ENCODE measurements at regions not wholly inside any gene's neighbourhood (a gene's known extent, or its start where the extent isn't known, plus 50 kb on each side); places are given as distances from the start of the nearest gene placed in this dataset.

DNA sequence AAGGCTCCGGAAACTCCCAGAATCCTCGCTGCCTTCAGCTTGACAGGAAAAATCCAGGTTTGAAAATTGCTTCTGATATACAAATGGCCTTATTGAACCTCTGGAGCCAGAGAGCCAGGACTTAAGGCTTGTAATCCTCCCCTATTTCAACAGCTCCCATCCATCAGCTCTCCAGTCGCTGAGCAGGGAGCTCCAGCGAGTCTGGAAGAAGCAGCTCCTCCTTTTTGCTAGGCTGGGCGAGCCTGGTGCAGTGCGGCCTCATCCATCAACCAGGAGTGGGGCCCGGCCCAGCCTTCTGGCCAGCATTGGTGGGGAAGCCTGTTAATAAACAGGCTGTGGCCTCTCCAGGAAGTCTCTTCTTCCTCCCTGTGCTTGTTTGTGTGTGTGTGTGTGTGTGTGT, 424.4 kb downstream of the TCERG1L start:
- DNase-seq, result no peak

DNA sequence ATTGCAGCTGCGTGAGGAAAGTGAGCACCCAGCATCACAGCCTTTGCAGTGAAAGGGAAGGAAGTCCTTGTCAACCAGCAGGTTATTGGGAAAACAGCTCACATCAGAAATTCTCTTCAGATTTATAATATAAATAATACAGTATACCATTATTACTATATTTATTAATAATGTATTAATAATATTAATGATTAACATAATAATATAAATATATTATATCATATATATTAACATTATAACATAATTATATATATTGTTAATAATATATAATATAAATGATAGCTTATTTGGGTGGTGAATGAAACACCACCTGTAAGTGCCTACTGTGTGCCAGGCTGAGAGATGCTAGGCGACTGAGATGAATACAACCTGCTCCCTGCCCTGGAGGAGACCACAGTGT, 423.0 kb downstream of the TCERG1L start:
- DNase-seq, result no peak

DNA sequence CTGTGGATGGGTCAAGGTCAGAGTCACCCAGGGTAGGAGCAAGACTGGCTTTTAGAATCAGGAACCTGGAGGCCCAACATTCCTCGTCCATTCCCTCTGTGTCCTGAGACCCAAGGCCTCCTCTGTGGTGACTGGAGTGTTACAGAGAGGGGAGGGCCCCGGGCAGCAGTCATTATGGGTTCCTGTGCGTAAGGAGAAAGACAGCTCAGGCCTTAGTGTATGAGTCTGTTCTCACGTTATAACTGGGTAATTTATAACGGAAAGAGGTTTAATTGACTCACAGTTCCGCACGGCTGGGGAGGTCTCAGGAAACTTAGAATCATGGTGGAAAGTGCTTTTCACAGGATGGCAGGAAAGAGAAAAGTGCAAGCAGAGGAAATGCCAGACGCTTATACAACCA, 422.3 kb downstream of the TCERG1L start:
- DNase-seq, result no peak

DNA sequence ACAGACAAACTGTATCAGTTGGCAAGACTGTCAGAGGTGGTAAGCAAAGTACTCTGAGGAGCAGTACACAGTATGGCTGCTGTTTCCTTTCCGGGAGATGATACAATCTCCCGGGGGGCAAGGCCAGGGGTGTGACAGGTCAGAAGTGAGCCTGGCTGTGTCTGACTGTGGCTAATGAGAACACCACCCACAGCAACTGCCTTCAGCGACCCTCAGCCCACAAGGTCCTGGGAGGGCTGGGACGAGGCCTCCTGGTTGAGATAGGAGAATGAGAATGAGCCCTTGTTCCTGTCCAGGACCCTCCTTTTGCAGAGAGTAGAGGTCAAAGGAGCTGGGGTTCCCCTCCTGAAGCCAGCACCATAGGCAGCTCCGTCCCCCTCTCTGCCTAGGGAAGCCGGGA, 421.7 kb downstream of the TCERG1L start:
- DNase-seq, result no peak

DNA sequence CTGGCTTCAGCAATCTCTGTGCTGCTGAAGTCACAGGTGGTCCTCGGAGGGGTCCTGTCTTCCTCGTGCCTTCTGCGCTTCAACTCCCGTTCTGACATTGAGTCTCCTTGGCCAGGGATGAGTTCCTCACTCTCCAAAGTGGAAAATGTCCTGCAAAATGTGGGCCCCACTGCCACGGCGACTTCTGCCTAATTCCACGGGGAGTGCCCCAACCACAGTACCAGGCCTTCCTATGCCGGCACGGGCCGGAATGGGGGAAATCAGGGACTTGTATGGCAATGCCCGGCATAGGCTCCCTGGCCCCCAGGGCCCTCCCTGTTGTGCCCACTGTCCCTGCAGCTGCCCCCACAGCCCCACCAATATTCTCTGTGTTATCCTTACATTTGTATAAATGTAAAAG, 420.5 kb downstream of the TCERG1L start:
- no peak for DNase-seq

DNA sequence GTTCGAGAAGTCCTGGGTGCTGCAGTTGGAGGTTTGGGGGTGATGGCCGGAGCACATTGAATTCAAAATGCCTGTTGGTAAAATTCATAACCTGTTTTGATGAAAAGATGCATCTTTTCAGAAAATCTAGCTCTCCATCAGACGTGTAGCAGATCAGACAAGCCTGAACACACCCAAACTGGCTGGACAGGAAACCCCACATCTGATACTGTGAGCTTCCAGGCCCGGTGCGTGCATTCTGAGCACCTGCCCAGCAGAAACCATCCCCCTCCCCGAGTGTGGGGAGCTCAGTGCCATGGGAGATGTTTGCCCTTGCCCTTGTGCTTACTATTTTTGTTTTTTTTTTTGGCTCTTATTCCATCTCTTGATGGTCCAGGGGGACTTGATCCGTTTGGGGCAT, 417.1 kb downstream of the TCERG1L start:
- no peak for DNase-seq

DNA sequence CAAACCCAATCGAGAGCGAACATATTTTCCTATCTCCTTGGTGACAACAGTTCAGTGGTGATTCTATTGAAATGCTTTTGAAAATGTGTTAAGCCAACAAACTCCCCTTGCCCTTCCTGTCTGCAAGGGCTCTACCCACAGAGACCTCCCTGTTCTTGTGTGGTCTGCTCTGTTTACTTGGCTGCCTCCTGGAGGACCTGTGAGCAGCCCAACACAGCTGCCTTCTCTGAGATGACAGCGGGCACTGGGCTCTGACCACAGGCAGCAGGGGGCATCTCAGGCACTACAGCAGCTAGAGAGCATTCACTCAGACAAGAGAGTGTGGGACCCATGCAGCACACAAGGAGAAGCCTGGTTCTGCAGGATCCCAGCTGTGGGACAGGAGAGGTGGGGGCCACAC, 416.4 kb downstream of the TCERG1L start:
- DNase-seq, result no peak

DNA sequence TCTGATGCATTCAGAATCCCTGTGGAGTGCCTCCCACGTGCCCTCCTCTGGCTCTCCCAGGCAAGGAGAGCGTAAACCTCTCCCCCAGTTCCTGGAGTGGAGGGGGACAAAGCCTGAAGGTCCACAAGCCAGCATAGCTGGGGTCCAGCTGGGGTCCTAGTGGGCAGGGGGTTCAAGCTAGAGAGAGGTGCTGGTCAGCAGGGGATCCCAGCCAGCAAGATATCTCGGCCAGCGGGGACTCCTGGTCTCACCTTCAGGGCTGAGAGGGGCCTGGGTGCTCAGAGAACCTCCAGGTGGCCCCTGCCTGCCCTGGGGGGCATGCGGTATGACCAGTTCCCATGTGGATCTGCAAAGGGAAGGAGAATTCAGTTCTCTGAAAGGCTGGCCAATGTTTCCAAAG, 413.7 kb downstream of the TCERG1L start:
- no peak for DNase-seq

DNA sequence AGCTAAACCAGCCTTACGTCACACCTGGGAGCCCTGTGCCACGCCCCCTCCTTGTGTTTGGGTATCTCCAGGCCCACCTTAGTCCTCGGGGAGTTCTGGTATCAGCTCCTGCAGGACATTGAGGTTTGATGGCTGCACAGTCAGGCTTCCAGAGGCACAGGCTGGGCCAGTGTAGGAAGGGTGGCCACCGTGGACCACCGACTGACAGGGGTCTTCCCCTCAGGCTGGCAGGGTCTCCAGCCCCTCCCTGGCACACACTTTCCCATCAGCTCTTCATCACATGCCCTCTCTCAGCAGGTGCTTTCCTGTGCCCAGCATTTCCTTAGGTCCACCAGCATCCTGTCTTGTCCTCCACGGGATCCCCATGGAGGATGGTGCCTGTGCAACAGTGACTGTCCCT, 413.1 kb downstream of the TCERG1L start:
- DNase-seq, result no peak

DNA sequence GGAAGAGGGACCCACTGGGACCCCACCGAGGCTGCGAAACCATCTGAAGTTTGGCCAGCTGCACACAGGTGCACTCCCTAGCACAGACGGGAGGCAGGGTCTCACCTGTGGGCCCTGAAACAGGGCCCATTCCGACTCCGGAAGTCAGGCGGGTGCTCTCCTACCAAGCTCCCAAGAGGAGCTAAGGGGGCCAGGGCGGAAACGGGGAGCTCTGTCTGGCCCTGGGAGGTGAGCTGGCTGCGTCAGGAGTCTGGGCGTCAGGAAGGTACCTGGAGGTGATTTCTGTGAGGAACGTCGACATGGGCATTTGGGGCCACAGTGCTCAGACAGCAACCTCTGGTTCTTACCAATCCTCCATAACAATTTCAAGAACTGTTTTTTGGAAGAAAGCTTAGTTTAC, 411.7 kb downstream of the TCERG1L start:
- no peak for DNase-seq

DNA sequence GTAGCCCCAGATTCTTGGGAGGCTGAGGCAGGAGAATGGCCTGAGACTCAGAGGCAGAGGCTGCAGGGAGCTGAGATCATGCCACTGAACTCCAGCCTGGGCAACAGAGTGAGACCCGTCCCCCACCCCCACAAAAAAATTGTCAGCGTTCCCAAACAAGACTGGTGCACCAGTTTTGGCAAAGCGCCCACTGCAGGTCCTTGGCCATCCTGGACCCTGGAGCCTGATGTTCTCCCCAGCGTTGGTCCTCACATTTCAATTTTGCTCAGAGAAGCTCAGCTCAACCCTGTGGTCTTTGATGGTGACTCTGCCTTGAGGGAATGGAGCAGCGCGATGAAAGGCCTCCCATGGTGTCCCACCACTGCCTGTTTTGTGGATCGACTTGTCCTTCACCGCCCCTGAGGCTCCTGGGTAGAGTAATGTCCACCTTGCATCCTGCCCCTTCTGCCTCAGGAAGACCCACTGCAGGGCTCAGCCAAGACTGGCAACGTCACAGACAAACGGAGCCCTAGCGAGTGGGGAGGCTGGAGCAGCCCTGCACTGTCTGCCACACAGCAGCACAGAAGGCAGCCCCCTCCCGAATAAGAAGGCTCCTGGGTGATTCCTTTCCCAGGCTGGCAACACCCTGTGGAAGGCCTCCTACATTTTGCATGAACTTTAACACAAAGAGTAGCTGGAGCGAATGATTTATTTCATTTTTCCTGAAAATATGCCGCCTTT, 410.9 kb downstream of the TCERG1L start:
- DNase-seq, result no peak

DNA sequence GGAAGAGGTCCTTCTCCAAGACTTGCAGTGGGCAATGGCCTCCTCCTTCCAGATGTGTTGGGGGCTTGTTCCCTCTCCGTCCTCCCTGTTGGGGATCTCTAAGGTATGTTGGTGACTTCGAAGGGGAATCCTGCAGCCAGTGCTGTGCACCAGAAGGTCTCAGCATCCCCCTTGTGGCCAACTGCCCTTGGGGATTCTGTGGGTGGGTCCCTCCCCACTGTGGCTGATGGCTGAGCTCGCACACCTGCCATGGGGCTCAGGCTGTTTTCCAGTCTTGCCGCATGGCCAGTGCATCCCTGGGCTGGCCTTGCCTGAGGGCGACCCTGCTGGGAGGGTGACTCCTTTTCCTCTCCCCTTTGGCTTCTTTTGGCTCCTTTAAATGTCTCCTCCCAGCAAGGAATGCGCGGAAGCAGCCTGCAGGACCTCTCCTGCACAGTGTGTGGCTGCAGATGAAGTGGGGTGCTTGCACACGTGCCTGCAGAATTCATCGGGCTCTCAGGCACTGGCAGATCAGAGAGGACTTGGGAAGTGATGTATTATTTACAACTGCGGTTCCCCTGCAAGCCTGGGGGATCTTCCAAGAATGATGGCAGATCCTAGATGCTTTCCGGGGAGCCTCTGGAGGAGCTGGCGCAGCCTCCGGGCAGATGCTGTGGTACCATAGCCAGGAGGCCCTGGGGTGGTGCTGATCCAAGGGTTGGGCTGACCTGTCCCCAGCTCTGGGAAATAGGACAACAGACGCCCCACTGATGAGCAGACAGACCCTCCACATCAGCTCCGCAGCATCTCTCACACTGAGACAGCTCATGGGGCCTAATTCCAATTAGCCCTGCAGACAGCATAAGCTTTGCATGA, 410.0 kb downstream of the TCERG1L start:
- no peak for DNase-seq

DNA sequence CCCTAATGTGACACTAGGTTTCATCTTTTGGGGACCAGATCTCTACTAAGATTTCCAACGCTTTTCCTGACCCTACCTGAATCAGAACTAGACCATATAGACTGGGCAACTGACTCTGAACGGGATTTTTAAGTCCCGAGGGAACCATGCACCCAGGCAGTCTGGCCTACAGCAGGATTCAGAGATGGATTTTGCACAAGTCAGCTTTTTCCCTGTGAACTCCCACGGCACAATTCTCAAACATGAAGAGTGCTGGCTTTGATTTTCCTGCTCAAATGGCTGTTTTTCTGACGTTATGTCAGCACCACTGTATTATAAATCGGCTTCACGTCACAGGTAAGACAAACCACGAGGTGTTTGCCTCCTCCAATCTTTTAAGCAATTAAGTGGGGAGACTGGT, 409.1 kb downstream of the TCERG1L start:
- DNase-seq, result no peak

DNA sequence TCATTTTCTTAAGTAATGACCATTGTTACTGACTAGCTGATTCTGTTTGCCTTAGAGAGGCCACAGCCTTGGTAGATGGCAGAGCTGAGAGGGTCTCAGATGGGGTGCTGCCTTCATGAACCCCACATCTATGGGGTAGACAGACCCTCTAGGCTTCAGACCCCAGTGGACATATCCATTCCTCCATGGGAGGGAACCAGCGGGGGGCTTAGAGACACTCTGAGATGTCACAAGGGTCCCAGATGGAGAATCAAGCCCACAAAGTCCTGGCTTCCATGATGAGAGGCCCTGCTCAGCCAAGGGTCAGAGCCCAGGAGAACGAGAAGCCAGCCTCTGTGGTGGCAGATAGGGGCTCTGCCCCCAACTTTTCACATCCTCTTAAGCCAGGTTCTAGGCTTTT, 408.6 kb downstream of the TCERG1L start:
- no peak for DNase-seq

DNA sequence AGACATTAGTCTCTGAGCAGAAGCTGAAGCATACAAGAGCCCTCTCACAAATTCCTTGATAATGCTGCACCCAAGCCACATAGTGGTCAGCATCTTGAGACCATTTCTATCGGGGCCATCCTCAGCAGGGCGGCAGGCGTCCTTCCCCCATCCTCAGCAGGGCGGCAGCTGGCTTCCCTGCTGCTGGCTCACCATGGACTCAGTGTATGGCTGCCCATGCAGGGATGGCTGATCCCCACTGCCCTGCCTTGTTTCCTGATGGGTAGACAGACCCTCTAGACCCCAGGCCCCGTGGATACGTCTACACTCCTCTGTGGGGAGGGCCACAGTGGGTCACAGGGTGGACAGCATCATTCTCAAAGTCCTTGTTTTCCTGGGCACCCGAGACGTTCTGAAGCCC, 406.8 kb downstream of the TCERG1L start:
- DNase-seq, result no peak

DNA sequence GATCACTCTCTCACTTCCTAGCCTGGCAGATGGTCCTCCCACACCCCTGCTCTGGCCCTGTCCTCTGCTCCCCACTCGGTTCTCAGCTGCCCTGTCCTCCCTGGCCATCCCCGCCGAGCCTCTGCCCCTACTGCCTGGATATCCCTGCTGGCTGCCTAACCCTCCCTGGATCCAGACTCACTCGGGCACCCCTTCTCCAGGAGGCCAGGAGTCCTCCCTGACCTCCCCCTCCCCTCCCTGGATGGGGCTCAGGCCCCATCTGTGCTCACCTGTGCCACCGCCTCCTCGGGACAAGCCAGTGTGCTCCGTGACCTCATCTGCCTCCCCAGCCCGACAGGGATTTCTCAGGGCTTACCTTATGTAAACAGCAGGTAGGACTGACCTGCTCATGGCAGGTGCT, 406.1 kb downstream of the TCERG1L start:
- no peak for DNase-seq

DNA sequence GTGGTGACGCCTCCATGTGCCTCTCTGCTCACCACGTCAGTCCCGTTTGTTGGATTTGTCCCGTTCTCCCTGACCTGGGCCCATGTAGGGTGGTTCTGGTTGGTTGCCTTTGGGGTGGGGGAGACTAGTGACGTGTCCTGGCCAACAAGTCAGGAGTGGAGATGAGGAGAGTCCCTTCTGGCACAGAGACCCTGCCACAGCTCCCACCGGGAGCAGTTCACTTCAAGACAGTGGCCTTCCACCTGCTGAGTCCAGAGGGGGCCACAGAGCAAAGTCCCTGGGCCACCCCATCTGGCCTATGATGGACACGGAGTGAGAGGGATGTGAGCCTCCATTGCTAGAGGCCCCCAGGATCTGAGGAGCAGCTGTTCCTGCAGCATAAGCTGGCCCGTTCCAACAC, 405.6 kb downstream of the TCERG1L start:
- DNase-seq, result no peak

DNA sequence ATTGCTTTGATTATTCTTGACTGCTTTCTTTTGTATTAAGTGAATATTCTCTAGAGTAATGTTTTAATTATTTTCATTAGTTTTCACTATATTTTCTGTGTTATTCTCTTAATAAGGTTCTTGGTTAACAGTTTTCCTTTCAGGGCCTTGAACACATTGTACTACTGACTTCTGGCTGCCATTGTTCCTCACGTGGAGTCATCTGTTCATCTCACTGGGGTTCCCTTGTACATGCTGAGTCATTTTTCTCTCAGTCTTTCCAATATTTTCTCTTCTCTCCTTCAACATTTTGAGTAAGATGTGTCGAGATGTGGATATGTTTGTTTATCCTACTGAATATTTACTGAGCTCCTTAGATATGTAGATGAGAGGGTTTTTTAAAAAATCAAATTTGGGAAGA, 400.7 kb downstream of the TCERG1L start:
- DNase-seq, result no peak

DNA sequence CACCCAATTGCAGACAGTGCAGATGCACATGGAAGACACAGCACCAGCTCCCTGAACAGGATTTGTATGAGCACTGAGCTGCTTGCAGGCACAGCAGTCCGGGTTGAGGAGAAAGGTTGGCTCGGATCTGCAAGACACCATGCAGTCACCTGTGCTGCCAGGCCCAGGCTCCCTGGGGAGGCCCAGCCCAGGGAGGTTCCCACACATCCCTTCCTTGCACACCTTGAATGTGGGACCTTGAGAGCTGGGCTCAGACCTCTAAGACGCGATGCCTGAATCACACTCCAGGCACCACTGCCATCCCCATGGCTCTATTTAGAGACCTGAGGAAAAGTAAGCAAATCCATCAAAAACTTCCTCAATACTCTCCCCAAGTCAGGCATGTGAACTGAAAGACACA, 397.7 kb downstream of the TCERG1L start:
- no peak for DNase-seq

DNA sequence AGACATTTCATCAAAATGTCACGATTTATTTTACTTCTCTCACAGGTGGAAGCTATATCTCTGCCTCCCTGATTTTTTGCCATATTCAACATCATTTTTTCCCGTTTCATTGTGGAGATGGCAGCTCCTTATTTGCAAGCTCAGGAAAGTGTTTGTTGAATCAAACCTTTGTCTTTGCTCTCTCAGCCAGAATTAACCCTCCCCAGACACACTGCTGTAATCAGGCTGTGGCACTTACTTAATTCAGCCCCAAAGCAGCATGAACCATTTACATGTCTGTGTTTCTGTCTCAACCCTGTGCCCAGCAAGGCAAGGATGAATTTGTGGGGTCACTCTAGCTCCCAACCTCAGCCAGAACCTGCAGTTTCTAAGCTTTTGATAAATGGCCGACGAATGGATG, 397.2 kb downstream of the TCERG1L start:
- DNase-seq, result no peak

DNA sequence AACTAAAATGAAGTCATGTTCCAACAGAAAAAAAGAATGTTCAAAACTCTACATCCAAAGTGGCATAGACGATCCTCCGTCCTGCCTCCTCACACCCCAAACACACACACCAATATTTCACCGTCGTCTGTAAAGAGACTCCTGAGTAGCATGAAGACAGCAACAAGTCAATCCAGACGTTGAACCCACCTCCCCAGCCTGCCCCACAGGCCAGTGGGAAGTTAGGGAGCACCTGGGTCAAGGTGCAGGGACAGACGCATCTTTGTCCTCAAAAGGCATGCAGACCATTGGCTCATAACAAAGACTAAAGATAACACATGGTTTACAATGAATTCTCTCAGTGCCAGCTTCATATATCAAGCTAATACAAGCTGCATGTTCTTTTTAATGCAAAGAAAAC, 396.5 kb downstream of the TCERG1L start:
- DNase-seq, result no peak

DNA sequence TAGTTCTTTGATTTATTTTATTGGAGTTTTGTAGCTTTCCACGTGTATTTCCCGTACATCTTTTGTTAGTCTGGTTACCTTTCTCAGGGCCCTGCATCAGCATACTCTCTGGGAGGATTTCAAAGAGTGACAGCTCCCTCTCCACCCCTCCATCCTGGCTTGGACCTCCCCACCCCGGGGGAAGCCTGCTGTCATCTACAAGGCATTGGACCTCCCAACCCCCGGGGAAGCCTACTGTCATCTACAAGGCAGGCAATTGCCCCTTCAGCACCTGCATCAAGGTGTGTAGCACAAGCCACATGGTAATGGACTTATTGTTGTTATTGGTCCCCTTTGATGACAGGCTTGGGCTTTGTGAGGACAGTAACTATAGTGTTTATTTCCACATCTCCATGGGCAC, 390.1 kb downstream of the TCERG1L start:
- DNase-seq, result no peak

DNA sequence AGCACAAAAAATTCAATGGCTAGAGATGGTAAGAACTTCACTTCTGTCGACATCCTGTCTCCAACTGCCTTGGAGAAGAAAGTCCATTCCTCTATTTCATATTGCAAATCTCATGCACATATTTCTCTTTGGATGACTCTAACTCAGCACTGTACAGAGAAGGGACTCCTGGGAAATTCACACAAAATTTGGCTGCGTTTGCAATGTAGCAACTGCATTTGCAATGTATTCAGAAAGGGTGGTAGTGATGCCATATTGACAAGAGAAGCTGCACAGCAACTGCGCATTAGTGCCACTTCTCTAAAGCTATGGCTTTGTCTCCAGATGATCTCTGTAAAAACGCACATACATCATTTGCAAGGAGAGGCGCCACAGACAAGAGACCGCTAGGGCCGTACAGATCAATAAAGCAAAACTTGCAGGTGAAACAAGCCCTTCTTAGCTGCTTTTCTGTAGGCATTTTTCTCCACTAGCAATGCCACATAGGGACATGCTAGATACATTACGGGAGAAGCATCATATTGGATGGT, 389.5 kb downstream of the TCERG1L start:
- no peak for DNase-seq

DNA sequence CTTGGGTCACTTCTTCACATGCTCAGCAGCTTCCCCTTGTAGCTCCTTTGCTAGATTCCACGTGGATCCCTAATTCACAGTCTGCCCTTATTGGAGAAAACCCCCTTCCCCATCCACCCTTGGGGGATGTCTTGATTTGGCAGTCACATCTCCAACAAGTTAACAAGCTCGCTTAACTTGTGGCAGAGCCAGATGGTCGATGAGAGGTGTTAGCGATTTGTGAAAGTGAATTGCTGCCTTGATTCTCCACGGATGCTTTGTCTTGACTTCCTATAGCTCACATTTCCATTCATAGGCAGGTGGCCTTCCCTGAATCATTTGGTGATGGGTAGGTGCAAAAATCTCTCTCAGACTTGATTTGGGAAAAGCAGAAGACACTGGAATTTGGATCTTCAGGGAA, 387.9 kb downstream of the TCERG1L start:
- DNase-seq, result no peak
